AG09319 (cell line): ENCODE measurements at regions not wholly inside any gene's neighbourhood (a gene's known extent, or its start where the extent isn't known, plus 50 kb on each side); places are given as distances from the start of the nearest gene placed in this dataset.

Experiments
- DNase-seq: peaks from one replicate; pipeline ENCODE4 v3.0.0-alpha.2; 2010; ENCODE audit warnings: low read depth; ENCODE audit errors: extremely low read depth
- CTCF ChIP-seq: IDR thresholded peaks from 2 replicates; pipeline ENCODE4 v1.5.1; 2011; ENCODE audit warnings: low read depth, mild to moderate bottlenecking, inconsistent platforms, low read length, moderate library complexity

- no peak for TF ChIP-seq CTCF
- DNase-seq: no peak
These were observed 117.2 kb upstream of the KCNJ15 start for GRCh38 chr21:38139380-38140168.

DNA sequence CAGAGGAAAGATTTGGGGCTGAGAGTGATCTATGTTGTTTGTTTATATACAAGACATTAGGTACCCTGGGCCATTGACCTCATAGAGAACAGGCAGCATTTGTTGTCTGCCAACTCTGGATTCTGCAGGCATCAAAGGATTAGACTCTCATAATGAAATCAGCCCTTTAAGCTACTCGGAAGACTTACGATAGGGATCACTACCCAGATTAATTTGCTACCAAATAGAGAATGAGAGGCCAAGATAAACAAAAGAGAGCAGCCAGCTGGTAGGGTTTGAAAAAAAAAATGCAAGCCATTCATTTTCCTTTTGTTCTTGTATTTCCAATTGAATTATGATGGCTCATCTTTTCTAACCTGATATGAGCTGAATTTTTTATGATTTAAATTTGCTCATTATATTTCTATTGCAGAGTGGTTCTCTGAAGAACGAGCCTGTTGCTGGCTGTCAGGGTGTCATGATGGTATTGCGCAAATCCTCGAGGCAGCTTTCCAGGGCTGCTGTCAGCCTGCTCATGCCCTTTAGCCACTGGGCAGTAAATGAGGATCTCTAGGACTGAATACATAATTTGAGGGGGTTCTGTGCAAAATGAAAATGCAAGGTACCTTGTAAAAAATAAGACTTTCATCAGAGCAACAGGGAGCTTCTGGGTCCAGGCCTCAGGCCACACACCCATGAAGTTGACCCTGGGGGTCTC lies 116.4 kb upstream of the KCNJ15 start:
- no peak for TF ChIP-seq CTCF
- DNase-seq: no peak

DNA sequence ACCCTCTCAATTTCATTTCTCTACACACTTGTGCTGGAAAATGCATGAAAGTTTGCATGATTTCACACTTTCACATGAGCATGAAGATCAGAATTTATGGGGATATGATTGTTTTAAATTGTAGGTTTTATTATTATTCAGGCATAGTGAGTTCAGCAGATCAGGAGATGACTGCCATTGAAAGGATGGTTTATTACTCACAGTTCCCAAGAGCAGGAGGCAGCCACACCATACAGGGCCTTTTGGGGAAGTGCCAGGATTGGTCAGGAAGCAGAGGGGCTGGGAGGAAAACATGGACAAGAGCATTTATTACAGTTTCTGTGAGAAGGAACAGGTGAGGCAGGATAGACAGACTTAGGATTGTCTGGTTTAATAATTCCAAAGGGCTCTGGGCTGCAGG lies 114.6 kb upstream of the KCNJ15 start:
- no peak for TF ChIP-seq CTCF
- no peak for DNase-seq

DNA sequence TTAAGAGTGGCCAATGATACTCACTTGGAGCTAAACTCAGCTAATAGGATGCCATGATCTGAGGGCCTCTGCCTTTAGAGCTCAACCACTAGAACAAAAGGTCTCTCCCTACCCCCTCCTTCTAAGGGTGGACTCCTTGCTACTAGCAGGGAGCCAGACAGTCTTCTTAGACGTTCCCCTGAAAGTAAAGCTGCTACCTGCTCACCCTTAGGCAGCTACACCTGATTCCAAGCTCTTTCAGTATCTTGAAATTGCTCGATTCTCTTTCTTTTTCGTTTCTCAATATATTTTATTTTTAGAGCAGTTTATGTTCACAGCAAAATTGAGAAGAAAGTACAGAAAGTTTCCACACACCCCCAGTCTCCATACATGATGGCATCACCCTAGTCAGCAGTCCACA lies 112.6 kb upstream of the KCNJ15 start:
- DNase-seq: no peak
- TF ChIP-seq CTCF: no peak

DNA sequence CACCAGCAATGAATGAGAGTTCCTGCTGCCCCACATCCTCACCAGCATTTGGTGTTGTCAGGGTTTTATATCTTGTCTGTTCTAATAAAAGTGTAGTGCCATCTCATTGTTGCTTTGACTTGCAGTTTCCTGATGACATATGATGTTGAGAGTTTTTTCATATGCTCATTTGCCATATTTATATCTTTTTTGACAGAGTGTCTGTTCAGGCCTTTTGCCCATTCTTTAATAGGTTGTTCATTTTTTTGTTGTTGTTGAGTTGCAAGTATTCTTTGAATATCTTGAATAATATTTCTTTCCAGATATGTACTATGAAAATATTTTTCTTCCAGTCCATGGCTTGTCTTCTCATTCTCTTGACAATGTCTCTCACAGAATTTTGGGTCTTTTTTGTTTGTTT lies 111.7 kb upstream of the KCNJ15 start:
- no peak for TF ChIP-seq CTCF
- no peak for DNase-seq

DNA sequence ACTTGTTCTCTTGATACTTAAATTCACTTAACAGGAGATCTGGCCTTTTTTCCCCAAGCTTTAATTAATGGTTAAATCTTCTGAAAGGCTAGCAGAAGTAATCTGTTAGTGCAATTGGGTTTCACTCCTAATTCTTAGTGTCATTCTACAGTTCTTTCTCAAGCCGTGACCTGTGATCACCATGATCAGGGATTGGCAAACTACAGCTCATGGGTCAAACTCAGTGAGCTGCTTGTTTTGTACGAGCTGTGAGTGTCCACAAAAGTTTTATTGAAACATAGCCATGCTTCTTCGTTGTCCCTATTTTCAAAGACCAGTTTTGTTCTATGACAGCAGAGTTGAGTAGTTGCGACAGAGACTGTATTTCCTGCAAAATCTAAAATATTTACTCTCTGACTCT lies 109.4 kb upstream of the KCNJ15 start:
- TF ChIP-seq CTCF: no peak
- no peak for DNase-seq

- no peak for TF ChIP-seq CTCF
- no peak for DNase-seq
These were observed 108.7 kb upstream of the KCNJ15 start for GRCh38 chr21:38148046-38148445.
